ENCODE measurements at regions not wholly inside any gene's neighbourhood (a gene's known extent, or its start where the extent isn't known, plus 50 kb on each side); places are given as distances from the start of the nearest gene placed in this dataset.
"Not testable (repeated sequence)": the region's sequence is repeated elsewhere in the genome, so short reads cannot be mapped to it uniquely, and the experiment has no call there.

DNA sequence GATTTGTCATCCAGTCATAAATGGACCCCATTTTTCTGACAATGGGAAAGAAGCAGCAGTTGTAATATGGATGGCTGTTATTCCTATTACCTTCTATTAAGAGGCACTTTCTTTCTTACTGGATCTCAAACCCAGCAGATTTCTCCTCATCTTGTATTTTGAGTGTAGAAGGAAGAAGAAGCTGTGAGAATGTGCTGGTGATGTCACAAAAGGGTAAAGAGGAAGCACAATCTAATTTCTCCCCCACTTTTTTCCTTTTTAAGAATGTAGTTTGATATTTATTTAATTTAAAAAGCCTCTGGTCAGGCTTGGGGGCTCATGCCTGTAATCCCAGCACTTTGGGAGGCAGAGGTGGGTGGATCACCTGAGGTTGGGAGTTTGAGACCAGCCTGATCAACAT lies 100.0 kb upstream of the JARID2 start:
- Histone ChIP-seq H3K9ac (ENCODE audit: low read depth, low read length) (no peak overlapping the region), H3K36me3 (ENCODE audit: control insufficient read depth, insufficient read depth, low read length) (no peaks in the 10 kb centered on the region), H3K27me3 (ENCODE audit: control insufficient read depth, insufficient read depth, low read length) (no peaks in the 10 kb centered on the region), H3K9me3 (ENCODE audit: control insufficient read depth, insufficient read depth, low read length) (no peaks in the 10 kb centered on the region), H3K4me1 (ENCODE audit: control insufficient read depth, insufficient read depth, low read length) (no peaks in the 10 kb centered on the region), H3K4me3 (ENCODE audit: low read depth, low read length) (no peak overlapping the region)

DNA sequence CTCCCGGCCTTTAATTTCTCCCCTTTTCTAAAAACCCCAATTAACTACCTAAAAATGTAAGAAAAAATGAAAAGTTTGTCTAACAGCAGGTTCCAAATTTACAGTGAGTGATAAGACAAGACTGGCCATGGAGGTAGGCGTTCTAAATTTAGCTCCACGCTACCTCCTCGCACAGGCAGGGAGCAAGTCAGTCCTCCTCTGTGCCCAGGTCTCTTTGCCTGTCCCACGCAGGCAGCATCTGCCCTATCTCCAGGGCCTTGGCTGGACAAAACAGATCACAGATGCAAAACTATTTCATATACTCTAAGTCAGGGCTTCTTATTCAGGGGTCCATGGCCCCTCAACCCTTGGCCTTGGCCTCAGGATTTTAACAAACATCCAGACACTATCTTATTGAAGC lies 98.0 kb upstream of the JARID2 start:
- no peak overlapping the region for H3K9ac ChIP-seq (ENCODE audit: low read depth, low read length)
- no peaks in the 10 kb centered on the region for H3K9me3 ChIP-seq (ENCODE audit: control insufficient read depth, insufficient read depth, low read length)
- H3K27me3 ChIP-seq (ENCODE audit: control insufficient read depth, insufficient read depth, low read length): no peaks in the 10 kb centered on the region
- no peak overlapping the region for H3K4me3 ChIP-seq (ENCODE audit: low read depth, low read length)
- H3K4me1 ChIP-seq (ENCODE audit: control insufficient read depth, insufficient read depth, low read length): no peaks in the 10 kb centered on the region
- no peaks in the 10 kb centered on the region for H3K36me3 ChIP-seq (ENCODE audit: control insufficient read depth, insufficient read depth, low read length)

DNA sequence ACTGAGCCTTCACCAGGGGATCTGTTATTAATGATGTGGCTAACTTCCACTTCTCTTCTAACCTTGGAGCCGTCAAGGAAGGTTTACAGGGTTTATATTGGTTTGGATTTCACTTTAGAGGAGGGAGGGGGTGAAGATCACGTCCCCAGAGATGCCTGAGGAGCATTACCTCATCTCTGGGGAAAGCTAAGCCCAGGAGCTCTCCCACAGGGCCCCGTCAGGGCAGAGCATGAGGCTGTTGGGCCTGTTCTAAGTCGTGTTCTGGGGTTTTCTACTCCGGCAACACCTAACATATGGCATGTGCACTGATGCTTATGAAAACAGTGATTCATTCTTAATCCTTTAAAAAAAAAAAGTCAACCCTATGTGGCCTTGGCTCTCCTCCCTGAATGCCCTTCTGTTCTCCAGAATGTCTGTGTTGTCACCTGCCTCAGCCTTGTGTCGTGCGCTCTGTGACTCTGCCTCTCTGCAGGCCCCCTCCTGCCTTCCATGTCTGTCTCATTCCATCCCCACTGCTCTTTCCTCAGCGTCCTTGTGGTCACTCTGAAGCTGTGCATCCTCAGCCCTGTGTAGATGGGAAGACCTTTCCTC lies 97.4 kb upstream of the JARID2 start:
- Histone ChIP-seq H3K4me3 (ENCODE audit: low read depth, low read length) (no peak overlapping the region), H3K36me3 (ENCODE audit: control insufficient read depth, insufficient read depth, low read length) (no peaks in the 10 kb centered on the region), H3K9ac (ENCODE audit: low read depth, low read length) (no peak overlapping the region), H3K27me3 (ENCODE audit: control insufficient read depth, insufficient read depth, low read length) (no peaks in the 10 kb centered on the region), H3K9me3 (ENCODE audit: control insufficient read depth, insufficient read depth, low read length) (no peaks in the 10 kb centered on the region), H3K4me1 (ENCODE audit: control insufficient read depth, insufficient read depth, low read length) (no peaks in the 10 kb centered on the region)

DNA sequence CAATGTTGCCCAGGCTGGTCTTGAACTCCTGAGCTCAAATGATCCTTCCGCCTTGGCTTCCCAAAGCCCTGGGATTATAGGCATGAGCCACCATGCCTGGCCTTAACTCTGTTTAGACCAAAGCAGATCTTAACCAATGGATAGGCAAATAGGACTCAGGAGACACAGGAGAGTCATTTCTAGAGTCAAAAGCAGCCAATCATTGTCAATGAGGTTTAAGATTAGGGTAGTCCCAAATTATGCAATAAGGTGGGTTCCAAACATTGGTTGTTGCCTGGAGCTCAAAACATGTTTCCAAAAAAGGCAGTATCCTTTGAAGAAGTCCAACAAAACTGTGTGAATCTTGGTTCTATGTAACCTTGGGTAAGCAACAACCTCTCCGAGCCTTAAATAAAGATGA lies 95.7 kb upstream of the JARID2 start:
- Histone ChIP-seq H3K9me3 (ENCODE audit: control insufficient read depth, insufficient read depth, low read length) (no peaks in the 10 kb centered on the region), H3K27me3 (ENCODE audit: control insufficient read depth, insufficient read depth, low read length) (no peaks in the 10 kb centered on the region), H3K4me3 (ENCODE audit: low read depth, low read length) (no peak overlapping the region), H3K9ac (ENCODE audit: low read depth, low read length) (no peak overlapping the region), H3K36me3 (ENCODE audit: control insufficient read depth, insufficient read depth, low read length) (no peaks in the 10 kb centered on the region), H3K4me1 (ENCODE audit: control insufficient read depth, insufficient read depth, low read length) (no peaks in the 10 kb centered on the region)

DNA sequence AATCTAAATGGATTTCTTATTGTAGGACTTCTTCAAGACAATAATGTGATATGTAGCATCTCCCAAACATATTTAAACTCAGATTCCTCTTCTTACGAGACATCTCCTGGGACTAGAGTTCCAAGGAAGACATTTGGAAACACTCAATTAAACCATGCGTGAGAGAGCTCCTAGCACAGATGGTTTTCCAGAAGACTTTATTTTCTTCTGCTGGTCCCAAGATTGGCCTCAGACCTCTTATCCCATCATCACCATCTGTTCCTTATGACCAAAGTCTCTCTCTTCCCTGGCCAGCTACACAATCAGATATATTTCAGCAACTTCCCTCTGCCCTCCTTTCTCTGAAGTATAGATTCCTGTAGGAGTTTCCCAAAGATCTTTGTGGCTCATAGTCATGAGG lies 93.2 kb upstream of the JARID2 start:
- no peaks in the 10 kb centered on the region for H3K4me1 ChIP-seq (ENCODE audit: control insufficient read depth, insufficient read depth, low read length)
- no peaks in the 10 kb centered on the region for H3K27me3 ChIP-seq (ENCODE audit: control insufficient read depth, insufficient read depth, low read length)
- no peaks in the 10 kb centered on the region for H3K9me3 ChIP-seq (ENCODE audit: control insufficient read depth, insufficient read depth, low read length)
- H3K9ac ChIP-seq (ENCODE audit: low read depth, low read length): no peak overlapping the region
- no peak overlapping the region for H3K4me3 ChIP-seq (ENCODE audit: low read depth, low read length)
- H3K36me3 ChIP-seq (ENCODE audit: control insufficient read depth, insufficient read depth, low read length): no peaks in the 10 kb centered on the region

DNA sequence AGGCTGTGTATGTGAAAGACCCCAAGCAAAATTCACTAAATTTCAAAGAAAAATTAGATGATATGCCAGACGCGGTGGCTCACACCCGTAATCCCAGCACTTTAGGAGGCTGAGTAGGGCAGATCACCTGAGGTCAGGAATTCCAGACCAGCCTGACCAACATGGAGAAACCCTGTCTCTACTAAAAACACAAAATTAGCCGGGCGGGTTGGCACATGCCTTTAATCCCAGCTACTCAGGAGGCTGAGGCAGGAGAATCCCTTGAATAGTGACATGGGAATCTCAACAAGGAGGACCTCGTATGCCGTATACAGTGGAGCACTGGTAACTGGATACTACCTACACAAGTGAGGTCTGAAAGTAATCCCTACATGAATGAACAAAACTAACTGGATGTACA lies 92.7 kb upstream of the JARID2 start:
- H3K4me1 ChIP-seq (ENCODE audit: control insufficient read depth, insufficient read depth, low read length): no peaks in the 10 kb centered on the region
- no peak overlapping the region for H3K9ac ChIP-seq (ENCODE audit: low read depth, low read length)
- no peak overlapping the region for H3K4me3 ChIP-seq (ENCODE audit: low read depth, low read length)
- H3K36me3 ChIP-seq (ENCODE audit: control insufficient read depth, insufficient read depth, low read length): no peaks in the 10 kb centered on the region
- no peaks in the 10 kb centered on the region for H3K9me3 ChIP-seq (ENCODE audit: control insufficient read depth, insufficient read depth, low read length)
- H3K27me3 ChIP-seq (ENCODE audit: control insufficient read depth, insufficient read depth, low read length): no peaks in the 10 kb centered on the region

DNA sequence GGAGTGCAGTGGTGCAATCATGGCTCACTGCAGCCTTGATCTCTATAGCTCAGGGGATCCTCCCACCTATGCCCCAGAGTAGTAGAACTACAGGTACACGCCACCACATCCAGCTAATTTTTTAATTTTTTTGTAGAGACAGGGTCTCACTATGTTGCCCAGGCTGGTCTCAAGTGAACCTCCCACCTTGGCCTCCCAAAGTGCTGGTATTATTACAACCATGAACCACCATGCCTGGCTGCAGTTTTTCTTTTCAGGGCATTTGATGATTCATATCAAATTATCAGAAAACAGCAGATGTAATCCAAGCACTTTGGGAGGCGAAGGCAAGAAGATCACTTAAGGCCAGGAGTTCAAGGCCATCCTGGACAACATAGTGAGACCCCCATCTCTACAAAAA lies 88.4 kb upstream of the JARID2 start:
- no peak overlapping the region for H3K9ac ChIP-seq (ENCODE audit: low read depth, low read length)
- no peaks in the 10 kb centered on the region for H3K36me3 ChIP-seq (ENCODE audit: control insufficient read depth, insufficient read depth, low read length)
- no peaks in the 10 kb centered on the region for H3K4me1 ChIP-seq (ENCODE audit: control insufficient read depth, insufficient read depth, low read length)
- H3K4me3 ChIP-seq (ENCODE audit: low read depth, low read length): no peak overlapping the region
- no peaks in the 10 kb centered on the region for H3K27me3 ChIP-seq (ENCODE audit: control insufficient read depth, insufficient read depth, low read length)
- H3K9me3 ChIP-seq (ENCODE audit: control insufficient read depth, insufficient read depth, low read length): no peaks in the 10 kb centered on the region

DNA sequence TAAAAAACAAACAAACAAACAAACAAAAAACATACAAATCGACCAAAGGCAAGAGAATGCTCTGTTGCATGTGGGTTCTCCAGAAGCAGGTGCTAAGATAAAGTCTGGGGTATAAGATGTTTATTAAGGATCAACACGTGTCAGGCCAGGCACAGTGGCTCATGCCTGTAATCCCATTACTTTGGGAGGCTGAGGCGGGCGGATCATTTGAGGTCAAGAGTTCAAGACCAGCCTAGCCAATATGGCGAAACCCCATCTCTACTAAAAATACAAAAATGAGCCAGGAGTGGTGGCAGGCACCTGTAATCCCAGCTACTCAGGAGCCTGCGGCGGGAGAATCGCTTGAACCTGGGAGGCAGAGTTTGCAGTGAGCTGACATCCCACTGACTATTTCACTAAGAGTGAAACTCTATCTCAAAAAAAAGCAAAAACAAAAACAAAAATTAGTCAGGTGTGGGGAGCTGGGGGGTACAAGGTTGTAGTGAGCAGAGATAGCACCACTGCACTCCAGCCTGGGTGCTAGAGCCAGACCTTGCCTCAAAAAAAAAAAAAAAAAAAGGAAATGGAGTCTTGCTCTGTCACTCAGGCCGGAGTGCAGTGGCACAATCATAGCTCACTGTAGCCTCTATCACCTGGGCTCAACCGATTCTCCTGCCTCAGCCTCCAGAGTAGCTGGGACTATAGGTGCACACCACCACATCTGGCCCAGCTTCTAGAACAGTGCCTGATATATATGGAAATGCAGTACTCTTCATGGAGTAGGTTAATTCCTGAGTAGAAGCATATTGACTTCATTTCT lies 86.8 kb upstream of the JARID2 start:
- Histone ChIP-seq H3K36me3 (ENCODE audit: control insufficient read depth, insufficient read depth, low read length) (no peaks in the 10 kb centered on the region), H3K27me3 (ENCODE audit: control insufficient read depth, insufficient read depth, low read length) (no peaks in the 10 kb centered on the region), H3K4me3 (ENCODE audit: low read depth, low read length) (no peak overlapping the region), H3K4me1 (ENCODE audit: control insufficient read depth, insufficient read depth, low read length) (no peaks in the 10 kb centered on the region), H3K9ac (ENCODE audit: low read depth, low read length) (no peak overlapping the region), H3K9me3 (ENCODE audit: control insufficient read depth, insufficient read depth, low read length) (no peaks in the 10 kb centered on the region)

DNA sequence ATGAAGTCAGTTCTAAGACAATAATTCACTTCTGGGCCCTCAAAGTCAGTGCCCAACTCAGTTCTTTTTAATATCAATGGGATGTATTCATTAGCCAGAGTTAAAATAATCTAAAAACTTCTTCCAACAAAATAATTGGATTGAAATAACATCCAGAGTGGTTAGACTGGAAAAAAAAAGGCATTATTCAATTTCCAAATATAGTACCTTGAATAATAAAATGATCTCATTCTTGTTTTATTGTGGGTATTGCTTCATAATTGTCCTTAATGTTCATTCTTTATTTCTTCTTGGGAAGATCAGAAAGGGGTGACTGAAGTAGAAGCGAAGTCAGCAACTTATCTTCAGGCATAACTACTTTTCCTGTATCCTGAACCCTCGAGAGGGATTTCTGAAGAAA lies 85.1 kb upstream of the JARID2 start:
- H3K9ac ChIP-seq (ENCODE audit: low read depth, low read length): no peak overlapping the region
- H3K4me1 ChIP-seq (ENCODE audit: control insufficient read depth, insufficient read depth, low read length): no peaks in the 10 kb centered on the region
- H3K27me3 ChIP-seq (ENCODE audit: control insufficient read depth, insufficient read depth, low read length): no peaks in the 10 kb centered on the region
- H3K4me3 ChIP-seq (ENCODE audit: low read depth, low read length): no peak overlapping the region
- H3K9me3 ChIP-seq (ENCODE audit: control insufficient read depth, insufficient read depth, low read length): no peaks in the 10 kb centered on the region
- no peaks in the 10 kb centered on the region for H3K36me3 ChIP-seq (ENCODE audit: control insufficient read depth, insufficient read depth, low read length)

DNA sequence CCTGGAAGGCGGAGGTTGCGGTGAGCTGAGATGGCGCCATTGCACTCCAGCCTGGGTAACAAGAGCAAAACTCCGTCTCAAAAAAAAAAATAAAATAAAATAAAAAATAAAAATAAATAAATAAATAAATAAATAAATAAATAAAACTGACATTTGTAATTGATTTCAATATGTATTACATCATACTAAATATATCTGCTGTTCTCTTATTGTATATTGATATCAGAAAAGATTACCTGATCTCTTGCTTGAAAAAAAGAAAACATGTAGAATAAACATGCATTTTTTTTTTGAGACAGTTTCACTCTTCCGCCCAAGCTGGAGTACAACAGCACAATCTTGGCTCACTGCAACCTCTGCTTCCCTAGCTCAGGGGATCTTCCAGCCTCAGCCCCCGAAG lies 81.0 kb upstream of the JARID2 start:
- H3K36me3 ChIP-seq (ENCODE audit: control insufficient read depth, insufficient read depth, low read length); H3K9ac ChIP-seq (ENCODE audit: low read depth, low read length); H3K9me3 ChIP-seq (ENCODE audit: control insufficient read depth, insufficient read depth, low read length); H3K27me3 ChIP-seq (ENCODE audit: control insufficient read depth, insufficient read depth, low read length); H3K4me1 ChIP-seq (ENCODE audit: control insufficient read depth, insufficient read depth, low read length); H3K4me3 ChIP-seq (ENCODE audit: low read depth, low read length): not testable (repeated sequence)

DNA sequence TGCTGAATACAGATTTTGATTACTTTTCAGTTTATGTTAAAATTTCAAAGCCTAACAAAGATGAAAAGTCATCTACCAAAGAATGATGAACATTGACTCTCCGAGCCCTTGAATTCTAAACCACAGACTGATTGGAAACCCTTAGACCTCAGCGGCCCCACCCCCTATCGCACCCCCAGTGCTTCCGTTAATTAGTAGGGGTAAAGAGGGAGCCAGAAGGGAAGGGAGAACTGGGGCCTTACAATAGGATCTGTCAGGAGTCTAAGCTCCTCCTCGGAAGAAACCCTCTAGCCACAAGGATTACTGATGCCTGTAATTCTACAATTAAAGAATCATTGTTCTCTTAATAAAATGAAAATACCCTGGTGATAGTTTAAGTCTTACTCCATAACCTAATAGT lies 79.7 kb upstream of the JARID2 start:
- Histone ChIP-seq H3K27me3 (ENCODE audit: control insufficient read depth, insufficient read depth, low read length) (no peaks in the 10 kb centered on the region), H3K36me3 (ENCODE audit: control insufficient read depth, insufficient read depth, low read length) (no peaks in the 10 kb centered on the region)

DNA sequence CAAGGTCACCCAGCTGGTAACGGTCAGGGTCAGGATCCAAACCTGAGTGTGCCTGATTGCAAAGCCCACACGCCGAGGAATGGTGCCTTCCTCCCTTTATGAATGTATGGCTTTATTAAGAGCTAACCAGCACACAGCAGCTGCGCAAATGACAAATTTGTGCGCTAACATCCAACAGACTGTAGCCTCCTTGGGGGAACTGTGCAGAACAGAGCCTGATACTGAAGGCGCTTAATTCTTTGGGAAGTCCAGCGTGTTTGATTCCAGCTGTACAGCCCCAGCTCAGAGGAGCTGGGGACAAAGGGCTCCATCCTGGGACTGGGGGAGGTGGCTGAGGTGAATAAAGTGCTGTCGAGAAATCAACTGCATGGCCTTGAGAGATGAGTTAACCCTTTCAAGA lies 75.7 kb upstream of the JARID2 start:
- H3K27me3 ChIP-seq (ENCODE audit: control insufficient read depth, insufficient read depth, low read length): no peaks in the 10 kb centered on the region
- no peaks in the 10 kb centered on the region for H3K9me3 ChIP-seq (ENCODE audit: control insufficient read depth, insufficient read depth, low read length)
- H3K9ac ChIP-seq (ENCODE audit: low read depth, low read length): no peak overlapping the region
- H3K4me3 ChIP-seq (ENCODE audit: low read depth, low read length): no peak overlapping the region
- no peaks in the 10 kb centered on the region for H3K36me3 ChIP-seq (ENCODE audit: control insufficient read depth, insufficient read depth, low read length)
- peaks cover 22% of the 10 kb centered on the region for H3K4me1 ChIP-seq (ENCODE audit: control insufficient read depth, insufficient read depth, low read length)

More for the DNA sequence above, 79.7 kb upstream of the JARID2 start:
- H3K9me3 ChIP-seq (ENCODE audit: control insufficient read depth, insufficient read depth, low read length): no peaks in the 10 kb centered on the region
- peaks cover 16% of the 10 kb centered on the region for H3K4me1 ChIP-seq (ENCODE audit: control insufficient read depth, insufficient read depth, low read length)
- no peak overlapping the region for H3K4me3 ChIP-seq (ENCODE audit: low read depth, low read length)
- H3K9ac ChIP-seq (ENCODE audit: low read depth, low read length): no peak overlapping the region
